Testis (tissue), 2 donors: ENCODE measurements at regions not wholly inside any gene's neighbourhood (a gene's known extent, or its start where the extent isn't known, plus 50 kb on each side); places are given as distances from the start of the nearest gene placed in this dataset.

Experiments
- DNase-seq: peaks from one replicate; pipeline ENCODE4 v3.0.0-alpha.2; 2019
- H3K27ac ChIP-seq, 2 donors: fragments of 200-600 bp; sonication (generic); one replicate each; pipeline ENCODE4 v1.5.1; 2019
- H3K27me3 ChIP-seq: fragments of 200-600 bp; sonication (generic); one replicate; pipeline ENCODE4 v1.5.1; 2019
- H3K36me3 ChIP-seq: fragments of 200-600 bp; sonication (generic); one replicate; pipeline ENCODE4 v1.5.1; 2017; ENCODE audit warnings: low read depth; ENCODE audit errors: missing control alignments
- H3K4me1 ChIP-seq: fragments of 200-600 bp; sonication (generic); one replicate; pipeline ENCODE4 v1.5.1; 2019
- H3K4me3 ChIP-seq, 2 donors: fragments of 200-600 bp; sonication (generic); one replicate each; pipeline ENCODE4 v1.5.1; 2017 to 2019
- H3K9me3 ChIP-seq: fragments of 200-600 bp; sonication (generic); one replicate; pipeline ENCODE4 v1.5.1; 2017
- POLR2A ChIP-seq: fragments of 450-650 bp; IDR thresholded peaks from one replicate; pipeline ENCODE4 v1.6.1; 2017; ENCODE audit warnings: antibody characterized with exemption, mild to moderate bottlenecking, moderate library complexity
- WGBS, 2 donors: methylation state at CpG; one replicate each; pipeline ENCODE4 v1.1.5; 2018; 5-methylcytosine and 5-hydroxymethylcytosine counted together
- intact Hi-C: fragments of 100-400 bp; cut with DNase I; formaldehyde crosslinking; loops from one replicate; pipeline ENCODE4 v1.15.1; 2023; ENCODE audit warnings: low total_unique reads
- TF ChIP-seq, protein P1 (sequence below), 3 experiments: fragments of 450-650 bp in 2 of 3; fragments of 200-600 bp in 1 of 3; sonication (generic) in 1 of 3; IDR thresholded peaks; one replicate each; pipeline ENCODE4 v1.5.1; 2016 to 2019; ENCODE audit warnings: antibody characterized with exemption in 3 of 3, mild to moderate bottlenecking in 2 of 3, moderate library complexity in 1 of 3

GRCh38 chr21:18148401-18148800 lies 96.2 kb upstream of the CHODL start:
- DNase-seq, result no peak
- Histone ChIP-seq H3K4me1 (no peaks in the 10 kb centered on the region), H3K4me3 (no peak overlapping the region), H3K36me3 (no peaks in the 10 kb centered on the region), H3K27me3 (no peaks in the 10 kb centered on the region), H3K9me3 (no peaks in the 10 kb centered on the region), H3K27ac (no peak overlapping the region)
- intact Hi-C loops, result no loop called here
- no peak for TF ChIP-seq POLR2A
- TF ChIP-seq, protein P1, sequence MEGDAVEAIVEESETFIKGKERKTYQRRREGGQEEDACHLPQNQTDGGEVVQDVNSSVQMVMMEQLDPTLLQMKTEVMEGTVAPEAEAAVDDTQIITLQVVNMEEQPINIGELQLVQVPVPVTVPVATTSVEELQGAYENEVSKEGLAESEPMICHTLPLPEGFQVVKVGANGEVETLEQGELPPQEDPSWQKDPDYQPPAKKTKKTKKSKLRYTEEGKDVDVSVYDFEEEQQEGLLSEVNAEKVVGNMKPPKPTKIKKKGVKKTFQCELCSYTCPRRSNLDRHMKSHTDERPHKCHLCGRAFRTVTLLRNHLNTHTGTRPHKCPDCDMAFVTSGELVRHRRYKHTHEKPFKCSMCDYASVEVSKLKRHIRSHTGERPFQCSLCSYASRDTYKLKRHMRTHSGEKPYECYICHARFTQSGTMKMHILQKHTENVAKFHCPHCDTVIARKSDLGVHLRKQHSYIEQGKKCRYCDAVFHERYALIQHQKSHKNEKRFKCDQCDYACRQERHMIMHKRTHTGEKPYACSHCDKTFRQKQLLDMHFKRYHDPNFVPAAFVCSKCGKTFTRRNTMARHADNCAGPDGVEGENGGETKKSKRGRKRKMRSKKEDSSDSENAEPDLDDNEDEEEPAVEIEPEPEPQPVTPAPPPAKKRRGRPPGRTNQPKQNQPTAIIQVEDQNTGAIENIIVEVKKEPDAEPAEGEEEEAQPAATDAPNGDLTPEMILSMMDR (IDR thresholded peaks at IDR 0.05), result no peak

- TF ChIP-seq POLR2A, result no peak
- TF ChIP-seq, protein P1 (IDR thresholded peaks at IDR 0.05), result no peak
- Histone ChIP-seq H3K9me3 (no peaks in the 10 kb centered on the region), H3K27me3 (no peaks in the 10 kb centered on the region), H3K4me3 (no peak overlapping the region), H3K4me1 (no peaks in the 10 kb centered on the region), H3K36me3 (no peaks in the 10 kb centered on the region), H3K27ac (no peak overlapping the region)
- 64 to 80% methylated on average over 3 of the region's 3 CpGs for WGBS, 2 donors
- DNase-seq, result no peak
- intact Hi-C loops, result no loop called here
These were observed 97.0 kb upstream of the CHODL start for GRCh38 chr21:18147678-18148077.

- Histone ChIP-seq H3K27me3 (no peaks in the 10 kb centered on the region), H3K4me3 (no peak overlapping the region), H3K36me3 (no peaks in the 10 kb centered on the region), H3K4me1 (no peaks in the 10 kb centered on the region), H3K9me3 (no peaks in the 10 kb centered on the region), H3K27ac (no peak overlapping the region)
- intact Hi-C loops, result no loop called here
- no peak for DNase-seq
- TF ChIP-seq, protein P1 (IDR thresholded peaks at IDR 0.05), result no peak
- no peak for TF ChIP-seq POLR2A
These were observed 97.8 kb upstream of the CHODL start for GRCh38 chr21:18146820-18147219.

GRCh38 chr21:18144339-18144738 lies 100.3 kb upstream of the CHODL start:
- 69 to 77% methylated on average over 3 of the region's 3 CpGs for WGBS, 2 donors
- no peak for DNase-seq
- Histone ChIP-seq H3K9me3 (no peaks in the 10 kb centered on the region), H3K36me3 (no peaks in the 10 kb centered on the region), H3K27ac (no peak overlapping the region), H3K4me3 (no peak overlapping the region), H3K27me3 (no peaks in the 10 kb centered on the region), H3K4me1 (no peaks in the 10 kb centered on the region)
- no peak for TF ChIP-seq POLR2A
- TF ChIP-seq, protein P1 (IDR thresholded peaks at IDR 0.05), result no peak
- intact Hi-C loops, result no loop called here

GRCh38 chr21:18142655-18143054 lies 102.0 kb upstream of the CHODL start:
- no peaks in the 10 kb centered on the region for H3K27me3 ChIP-seq
- H3K4me1 ChIP-seq, result no peaks in the 10 kb centered on the region
- H3K36me3 ChIP-seq, result no peaks in the 10 kb centered on the region
- DNase-seq, result no peak
- H3K4me3 ChIP-seq, result no peak overlapping the region
- H3K27ac ChIP-seq, result no peak overlapping the region
- no peaks in the 10 kb centered on the region for H3K9me3 ChIP-seq
- TF ChIP-seq POLR2A, result no peak
- TF ChIP-seq, protein P1 (IDR thresholded peaks at IDR 0.05), result no peak
- intact Hi-C loops, result no loop called here
